HG03139 (cell line): ENCODE measurements at regions not wholly inside any gene's neighbourhood (a gene's known extent, or its start where the extent isn't known, plus 50 kb on each side); places are given as distances from the start of the nearest gene placed in this dataset.
"Not testable (repeated sequence)": the region's sequence is repeated elsewhere in the genome, so short reads cannot be mapped to it uniquely, and the experiment has no call there.

Source experiments
- ATAC-seq: cut with Tn5 transposase; IDR thresholded peaks from one replicate; pipeline ENCODE4 v1.9.1; 2021; ENCODE audit not compliant: unreplicated experiment

DNA sequence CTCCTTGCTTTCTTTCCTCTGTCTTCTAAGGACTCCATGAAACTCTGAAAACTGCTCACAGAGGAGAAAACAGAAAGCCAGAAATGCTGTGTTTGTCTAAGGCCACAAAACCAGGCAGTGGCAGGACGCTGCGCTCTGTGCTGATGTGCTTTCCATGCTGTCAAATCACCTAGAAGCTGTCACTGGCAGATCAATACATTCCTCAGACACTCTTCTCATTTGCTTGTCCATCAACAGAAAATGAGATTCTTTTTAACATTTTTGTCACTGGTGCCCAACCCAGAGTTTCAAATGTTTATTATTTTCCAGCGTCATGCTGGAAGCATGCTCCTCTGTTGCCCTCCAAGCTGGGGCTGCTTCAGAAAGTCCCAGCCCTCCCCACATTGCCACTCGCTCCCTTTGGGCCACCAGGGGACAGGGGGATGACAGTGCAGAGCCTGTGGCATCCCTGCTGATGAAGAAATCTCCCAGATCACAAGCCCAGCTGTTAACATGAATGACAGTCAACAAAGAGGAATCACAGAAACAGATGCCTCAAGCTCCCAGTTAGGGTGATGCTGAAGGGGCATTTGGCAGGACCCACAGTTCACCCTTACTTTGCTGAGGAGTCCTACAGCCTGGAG lies 117.5 kb upstream of the MEIS1 start:
- ATAC-seq, result no peak

DNA sequence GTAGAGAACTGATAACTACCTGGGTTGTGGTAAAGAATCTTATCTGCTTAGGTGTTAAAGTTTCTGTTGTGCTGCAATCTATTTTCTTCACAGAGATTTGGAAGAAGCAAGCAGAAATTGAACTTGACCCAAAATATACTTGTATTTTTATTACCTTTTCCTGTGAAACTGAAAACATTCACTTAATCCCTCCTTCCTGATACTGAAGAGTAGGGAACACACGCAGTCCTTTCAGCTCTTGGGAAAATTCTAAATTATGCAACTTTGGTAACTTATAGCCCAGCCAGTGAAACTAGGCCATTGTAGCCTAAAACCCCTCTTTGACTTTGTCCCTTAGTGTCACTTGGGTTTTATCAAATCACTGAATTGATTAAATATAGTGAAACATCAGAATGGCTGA lies 128.4 kb upstream of the MEIS1 start:
- ATAC-seq, result no peak

DNA sequence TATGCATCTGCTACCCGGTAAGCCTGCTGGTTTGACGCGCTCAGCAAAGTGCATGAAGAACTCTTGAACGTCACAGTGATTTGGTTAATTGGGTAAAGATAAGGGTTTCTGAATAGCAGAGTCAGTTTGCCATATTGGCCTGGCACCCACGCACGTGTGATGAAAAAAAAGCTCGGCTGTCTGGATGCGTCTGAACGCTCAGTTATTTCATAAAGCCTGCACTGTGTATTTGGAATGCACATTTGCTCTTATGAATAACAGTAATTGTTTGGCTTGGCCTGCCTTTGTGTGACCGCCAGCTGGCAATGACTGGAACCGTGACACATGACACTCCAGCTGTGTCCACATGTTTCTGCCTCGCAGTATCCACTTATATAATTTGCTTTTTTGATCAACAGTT lies 129.2 kb upstream of the MEIS1 start:
- ATAC-seq, result no peak

DNA sequence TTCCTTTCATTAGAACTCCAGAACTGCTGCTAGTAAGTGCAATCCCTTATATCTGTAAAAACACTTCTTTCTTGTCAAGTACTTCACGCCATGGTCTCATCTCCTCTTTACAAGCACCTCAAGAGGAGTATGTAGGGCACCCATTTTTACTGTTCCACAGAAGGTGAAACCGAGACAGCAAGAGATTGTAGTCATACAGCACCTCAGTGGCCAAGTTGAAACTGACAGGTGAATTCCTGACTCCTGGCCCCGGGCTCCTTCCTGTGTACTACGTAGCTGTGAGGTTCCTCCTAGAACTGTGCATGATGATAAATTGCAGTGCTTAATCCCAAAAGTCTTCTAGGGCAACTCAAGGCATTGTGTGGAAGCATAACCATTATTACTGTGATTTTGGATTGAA lies 131.5 kb upstream of the MEIS1 start:
- no peak for ATAC-seq

DNA sequence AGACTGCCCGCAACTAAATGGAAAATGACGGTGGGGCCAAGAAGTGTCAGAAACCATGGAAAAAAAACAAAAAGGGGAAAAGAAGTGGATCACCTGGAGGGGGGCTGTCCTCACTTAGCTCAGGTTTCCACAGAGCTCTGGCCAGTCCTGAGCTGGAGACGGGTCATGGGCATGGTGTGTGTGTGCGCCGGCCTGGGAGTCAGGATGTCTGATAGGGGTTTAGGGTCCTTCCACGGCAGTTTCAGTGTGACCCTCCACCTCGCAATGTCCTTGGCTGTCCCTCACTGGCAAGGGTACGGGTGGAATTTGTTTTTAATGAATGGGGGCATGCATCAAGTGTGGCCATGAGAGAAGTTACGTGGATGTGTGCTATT lies 133.2 kb upstream of the MEIS1 start:
- ATAC-seq, result no peak

DNA sequence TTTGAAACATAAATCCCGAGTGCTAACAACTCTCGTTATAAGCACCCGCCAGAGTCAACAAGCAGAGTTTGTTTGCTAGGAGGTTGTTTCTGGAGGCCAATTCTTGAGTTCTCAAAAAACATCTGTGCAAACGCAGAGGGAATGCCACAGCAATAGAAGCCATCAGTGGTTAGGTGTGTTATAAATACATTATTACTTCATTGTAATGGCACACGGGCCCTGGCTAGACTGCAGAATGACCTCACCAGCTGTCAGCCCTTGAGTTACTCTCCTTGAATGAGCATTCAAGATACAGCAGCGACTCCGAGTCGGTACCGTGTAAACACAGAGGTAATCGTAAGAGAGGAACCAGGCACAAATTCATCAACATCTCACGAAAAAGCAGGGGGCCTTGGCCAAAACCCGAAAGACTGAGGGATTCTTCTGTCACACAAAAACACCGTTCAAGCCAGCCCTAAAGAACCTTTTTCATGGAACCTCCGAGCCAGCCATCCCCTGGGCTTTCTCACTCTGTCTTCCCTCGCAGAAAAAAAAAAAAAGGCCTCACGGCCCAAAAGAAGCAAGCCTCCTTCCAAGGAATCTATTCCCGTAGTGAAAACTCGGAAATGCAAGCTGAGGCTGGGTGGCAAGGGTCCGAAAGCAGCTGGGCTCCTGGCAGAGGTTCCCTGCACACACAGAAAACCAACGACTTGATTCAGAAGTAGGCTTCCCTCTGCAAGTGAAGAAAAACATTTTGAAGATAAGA lies 133.7 kb upstream of the MEIS1 start:
- no peak for ATAC-seq

DNA sequence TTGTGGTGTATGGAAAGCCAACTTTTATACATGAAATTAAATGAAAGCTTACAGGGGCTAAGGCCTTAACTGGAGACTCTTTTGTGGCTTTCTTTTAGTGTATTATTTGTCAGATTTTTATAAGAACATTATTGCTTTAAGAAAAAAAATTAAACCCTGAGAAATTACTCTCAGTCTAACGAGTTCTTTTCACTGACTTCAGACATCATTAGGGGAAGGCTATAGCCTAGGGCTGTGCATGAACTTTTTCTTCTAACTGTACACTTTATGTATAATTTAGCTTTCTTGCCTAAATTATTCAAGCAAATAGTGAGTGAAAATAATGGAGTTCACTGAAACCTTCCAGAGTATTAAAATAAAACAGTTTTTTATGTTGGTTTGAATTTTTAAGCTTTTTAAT lies 151.1 kb upstream of the MEIS1 start:
- ATAC-seq, result no peak

DNA sequence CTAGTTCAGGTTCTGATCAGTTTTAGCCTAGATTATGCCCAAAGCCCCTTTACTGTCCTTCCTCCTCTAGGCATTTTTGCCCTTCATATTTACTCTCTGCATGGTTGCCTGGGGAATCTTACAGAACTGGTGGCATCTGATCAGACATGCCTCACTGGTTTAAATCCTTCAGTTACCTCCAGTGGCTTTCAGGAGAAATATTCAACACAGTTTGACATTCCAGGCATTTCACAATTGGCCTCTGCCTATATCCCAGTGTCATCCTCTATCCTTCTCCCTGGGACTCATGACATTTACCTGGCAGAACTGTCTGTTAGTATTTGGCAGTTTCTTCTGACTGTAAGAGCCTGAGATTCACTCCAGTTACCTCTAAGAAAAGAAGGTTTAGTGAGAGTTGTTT lies 152.9 kb upstream of the MEIS1 start:
- no peak for ATAC-seq

DNA sequence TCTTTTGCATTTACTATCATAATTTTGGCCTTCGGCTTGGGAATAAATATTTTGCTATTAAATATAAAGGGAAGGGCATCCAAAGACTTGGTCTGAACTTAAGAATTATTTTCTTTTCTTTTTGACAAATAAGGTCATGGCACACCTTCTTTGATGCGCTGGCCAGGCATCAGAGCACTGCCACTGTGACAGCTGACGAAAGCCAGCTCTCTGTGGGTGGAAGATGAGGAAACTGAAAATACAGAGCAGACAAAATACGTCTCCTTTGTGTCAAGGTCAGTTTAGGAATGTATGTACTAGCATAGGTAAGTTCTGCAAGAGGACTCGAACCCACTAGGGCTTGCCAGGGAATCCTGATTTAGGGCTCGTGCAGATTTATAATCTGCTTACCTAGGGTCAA lies 155.9 kb upstream of the MEIS1 start:
- no peak for ATAC-seq

DNA sequence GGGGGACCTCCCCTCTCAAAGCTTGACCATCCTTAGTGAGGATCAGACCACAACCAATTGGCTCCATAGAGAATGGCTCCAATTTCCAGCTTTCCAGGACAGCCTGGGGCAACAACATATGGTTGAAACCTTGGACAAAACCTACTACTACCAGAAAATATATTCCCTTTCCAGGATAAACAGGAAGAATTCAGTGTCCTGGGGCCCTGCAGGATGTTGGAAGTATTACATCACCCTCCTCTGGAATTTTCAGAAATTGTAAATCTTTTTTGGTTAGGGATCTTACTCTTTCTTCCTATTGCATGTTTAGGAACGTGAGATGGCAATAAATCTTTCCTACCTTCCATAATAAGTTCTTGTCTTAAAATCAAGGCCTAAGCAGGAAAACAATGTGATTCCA lies 158.9 kb upstream of the MEIS1 start:
- ATAC-seq, result no peak

DNA sequence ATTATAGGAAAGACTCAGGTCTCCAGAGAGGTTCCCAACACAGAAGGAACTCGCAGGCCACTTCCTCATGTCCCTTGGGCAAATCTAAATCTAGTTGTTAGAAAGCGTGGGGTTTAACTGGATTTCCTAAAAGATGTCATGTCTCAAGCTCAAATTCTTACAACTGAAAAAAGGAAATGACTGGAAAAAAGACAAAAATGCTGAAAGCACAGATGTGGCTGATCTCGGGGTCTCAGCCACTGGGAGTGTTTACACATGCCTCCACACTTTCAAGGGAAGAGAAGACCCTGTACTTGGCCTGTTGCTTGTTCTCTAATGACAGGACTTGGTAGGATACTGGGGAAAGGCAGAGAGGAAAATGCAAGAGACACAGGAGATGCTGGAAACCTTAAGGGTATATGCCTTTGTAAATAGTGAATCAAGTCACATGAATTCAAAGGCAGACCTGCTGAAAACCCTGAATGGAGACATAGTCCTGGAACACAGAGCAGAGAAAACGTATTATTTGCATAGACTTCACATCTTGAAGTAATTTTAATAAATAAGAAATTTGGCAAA lies 160.9 kb upstream of the MEIS1 start:
- no peak for ATAC-seq

DNA sequence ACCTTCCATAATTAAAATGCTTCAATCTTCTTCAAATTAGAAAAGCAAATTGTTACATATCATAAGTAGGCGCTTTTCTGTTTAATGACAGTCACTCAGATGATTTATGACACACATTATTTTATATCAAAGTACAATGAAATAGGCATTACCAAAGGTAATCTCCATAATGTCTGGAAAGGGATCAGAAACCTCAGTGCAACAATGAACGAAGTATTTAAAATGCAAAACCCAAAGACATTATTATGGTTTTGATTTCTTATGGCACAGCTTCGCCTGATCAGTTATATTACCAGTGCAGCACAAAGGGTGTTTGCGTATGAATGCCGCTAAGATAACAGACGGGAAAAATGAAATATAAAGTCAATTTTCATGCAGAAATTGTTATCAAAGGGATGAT lies 162.2 kb upstream of the MEIS1 start:
- no peak for ATAC-seq

DNA sequence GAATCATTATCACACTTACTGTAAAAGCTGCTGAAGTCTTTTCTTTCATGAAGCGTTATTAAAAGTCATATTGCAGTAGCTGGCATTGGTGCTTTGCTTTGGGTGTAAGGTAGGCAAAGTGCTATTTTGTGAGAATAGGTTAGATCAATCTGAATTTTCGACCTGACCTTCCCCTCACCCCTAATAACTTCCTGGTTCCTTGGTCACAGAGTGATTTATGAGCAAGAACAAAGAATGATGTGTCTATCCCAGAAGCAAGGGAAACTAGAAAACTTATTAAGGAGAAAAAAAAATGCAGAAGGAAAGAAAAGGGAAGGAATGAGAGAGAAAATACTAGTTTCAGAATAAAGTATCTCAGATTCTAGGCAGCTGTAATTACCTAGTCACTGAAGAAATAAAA lies 163.1 kb upstream of the MEIS1 start:
- no peak for ATAC-seq

DNA sequence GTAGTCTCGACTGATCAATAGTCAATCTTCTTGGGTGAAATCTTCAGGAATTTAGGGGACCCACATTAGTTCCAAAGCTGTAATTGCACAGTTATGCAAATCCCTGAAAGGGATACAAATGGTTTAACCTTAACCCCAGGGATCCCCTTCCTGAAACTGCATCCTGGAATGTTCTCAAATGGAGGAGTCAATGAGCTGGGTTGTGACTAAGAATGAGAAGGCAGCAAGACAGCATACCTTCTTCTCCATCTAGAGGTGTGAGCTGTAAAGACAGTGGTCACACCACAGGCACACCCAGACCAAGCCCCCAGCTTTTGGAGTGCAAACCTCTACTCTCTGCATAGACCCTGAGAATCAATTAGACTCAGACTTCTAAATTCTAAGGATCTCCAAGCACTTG lies 164.7 kb upstream of the MEIS1 start:
- no peak for ATAC-seq

DNA sequence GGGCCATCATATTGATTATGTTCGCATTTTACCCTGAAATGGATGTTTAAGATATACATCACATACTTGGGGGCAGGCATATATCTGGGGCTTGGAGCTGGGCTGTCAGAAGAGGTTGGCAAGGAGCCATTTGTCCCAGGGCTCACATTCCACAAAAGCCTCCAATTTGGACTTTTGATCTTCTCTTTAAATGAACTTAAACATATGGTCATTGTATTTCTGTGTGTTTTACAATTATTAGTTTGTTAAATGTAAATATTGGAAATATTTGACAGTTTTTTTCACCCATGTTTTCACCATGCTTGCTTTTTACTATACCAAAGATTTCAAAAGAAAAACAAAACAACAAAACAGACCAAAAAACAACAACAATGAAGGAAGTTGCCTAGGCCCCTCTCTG lies 165.8 kb upstream of the MEIS1 start:
- no peak for ATAC-seq

DNA sequence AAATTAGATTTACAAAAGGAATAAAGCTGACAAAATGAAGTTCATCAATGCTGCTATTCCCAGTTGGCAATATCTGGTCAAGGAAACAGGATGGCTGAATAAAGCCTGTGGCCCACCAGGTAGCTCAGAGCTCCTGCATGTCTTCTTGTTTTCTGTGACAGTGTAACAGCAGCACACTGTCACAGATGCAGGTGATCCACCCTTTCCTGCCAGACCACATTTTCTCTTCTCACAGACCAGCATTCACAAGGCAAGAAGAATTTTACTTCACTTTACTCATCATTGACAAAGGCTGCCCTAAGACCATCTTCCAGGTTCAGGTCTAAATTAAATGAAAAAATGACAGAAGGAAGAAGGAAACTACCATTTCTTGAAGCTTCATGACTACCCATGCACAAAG lies 166.2 kb upstream of the MEIS1 start:
- ATAC-seq, result no peak

DNA sequence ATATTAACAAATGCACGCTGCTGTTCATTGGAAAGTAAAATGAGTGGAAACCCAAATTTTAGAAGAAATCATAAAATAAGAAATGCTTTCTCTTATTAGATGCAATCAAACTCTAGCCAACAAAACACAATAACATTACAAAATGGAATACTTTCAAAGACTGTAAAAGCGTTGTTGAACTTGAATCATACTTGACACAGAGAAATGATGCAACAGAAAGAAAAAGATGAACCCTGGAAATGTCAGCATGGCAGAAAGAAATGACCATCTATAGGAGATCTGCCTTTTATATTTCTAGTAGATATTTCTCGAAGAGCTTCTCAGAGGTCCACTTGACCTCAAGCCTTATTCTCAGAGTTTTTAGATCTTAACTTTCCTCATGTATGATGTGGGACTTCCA lies 170.6 kb upstream of the MEIS1 start:
- no peak for ATAC-seq

DNA sequence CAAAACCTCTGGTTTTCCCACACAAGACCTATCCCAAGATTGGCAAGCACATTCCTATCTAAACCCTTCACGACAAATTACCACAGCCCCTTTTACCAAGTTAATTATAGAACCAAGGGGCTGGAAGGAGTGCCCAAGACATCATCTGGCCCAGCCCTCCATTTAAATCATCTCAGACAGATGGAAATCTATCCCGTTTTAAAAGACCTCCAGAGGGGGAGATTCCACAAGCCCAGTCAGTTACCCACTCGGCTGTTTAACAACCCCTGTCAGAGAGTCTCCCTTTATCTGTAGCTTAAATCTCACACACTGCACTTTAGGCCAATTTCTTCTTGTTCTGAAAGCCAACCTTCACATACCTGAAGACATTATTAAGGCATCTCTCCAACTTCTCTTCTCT lies 179.1 kb upstream of the MEIS1 start:
- no peak for ATAC-seq

DNA sequence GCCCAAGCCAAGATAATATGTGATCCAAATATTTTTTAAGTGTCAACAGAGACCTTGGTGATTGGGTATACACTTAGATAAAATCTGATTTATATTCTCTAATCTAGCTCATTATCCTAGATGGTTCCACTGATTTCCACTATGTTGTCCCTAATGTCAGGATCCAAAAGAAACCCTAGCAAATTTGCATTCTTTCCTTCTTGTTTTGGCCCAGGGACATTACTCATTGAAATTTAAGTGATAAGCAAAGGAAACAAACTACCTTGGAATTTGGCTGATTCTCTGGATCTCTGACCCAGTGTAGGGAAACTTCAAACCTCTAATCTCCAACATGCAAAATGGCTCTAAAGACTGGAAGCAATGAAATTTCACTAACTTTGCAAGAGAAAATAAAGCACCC lies 179.8 kb upstream of the MEIS1 start:
- ATAC-seq, result no peak

DNA sequence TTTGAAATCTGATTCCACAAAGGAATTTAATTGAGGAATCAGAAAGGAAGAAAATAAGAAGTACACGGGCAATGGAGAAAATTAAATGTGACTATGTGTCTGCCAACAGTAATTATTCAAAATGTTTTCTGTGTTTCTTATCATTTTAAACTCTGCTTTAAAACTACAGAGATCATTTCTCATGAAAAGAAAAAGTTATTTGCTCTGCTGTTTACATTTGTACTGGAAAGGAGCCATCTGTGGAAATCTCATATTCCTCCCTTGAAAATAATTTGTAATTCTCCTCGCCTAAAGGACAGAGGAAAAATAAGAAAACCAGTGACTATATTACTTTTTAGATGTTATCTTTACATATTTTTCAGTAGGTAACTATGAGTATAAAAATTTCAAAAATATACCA lies 181.9 kb upstream of the MEIS1 start:
- no peak for ATAC-seq

DNA sequence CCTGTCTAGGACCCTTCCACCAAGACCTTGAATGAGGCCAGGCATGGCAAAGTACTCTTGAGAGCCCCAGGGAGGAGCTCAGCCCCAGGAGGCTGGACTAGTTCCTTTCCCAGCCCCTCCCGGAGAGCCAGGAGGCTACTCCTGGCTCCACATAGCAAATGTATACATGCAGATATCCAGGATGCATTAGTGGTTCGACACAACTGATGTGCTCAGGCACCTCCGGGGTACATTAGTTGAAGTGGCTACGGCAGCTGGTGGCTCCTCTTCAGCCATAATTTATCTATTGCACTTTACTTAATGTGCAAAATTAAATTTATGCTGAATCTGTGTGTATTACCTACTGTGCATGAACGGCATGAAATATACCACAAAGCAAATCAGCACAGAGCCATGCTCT lies 182.8 kb upstream of the MEIS1 start:
- no peak for ATAC-seq

DNA sequence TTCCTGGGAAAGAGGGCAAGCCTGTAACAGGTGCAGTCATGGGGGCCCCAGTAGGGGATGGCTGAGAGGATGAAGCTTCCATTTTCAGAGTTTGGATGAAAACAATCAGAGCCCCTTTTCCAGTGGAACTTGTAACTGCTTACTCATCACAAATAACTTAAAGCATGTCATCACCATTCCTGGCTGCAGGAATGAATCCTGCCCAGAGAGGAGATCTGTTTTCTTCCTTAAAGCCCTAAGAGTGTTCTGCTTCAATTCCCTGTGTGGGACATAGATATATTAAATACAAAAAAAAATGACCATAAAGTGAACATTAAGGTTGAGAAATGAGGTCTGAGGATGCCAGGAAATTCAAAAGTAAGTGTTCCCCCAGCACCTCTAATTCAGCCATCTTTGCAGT lies 183.4 kb upstream of the MEIS1 start:
- ATAC-seq, result no peak

DNA sequence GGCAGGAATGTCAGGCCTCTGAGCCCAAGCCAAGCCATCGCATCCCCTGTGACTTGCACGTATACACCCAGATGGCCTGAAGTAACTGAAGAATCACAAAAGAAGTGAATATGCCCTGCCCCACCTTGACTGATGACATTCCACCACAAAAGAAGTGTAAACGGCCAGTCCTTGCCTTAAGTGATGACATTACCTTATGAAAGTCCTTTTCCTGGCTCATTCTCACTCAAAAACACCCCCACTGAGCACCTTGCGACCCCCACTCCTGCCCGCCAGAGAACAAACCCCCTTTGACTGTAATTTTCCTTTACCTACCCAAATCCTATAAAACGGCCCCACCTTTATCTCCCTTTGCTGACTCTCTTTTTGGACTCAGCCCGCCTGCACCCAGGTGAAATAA lies 185.8 kb upstream of the MEIS1 start:
- ATAC-seq, result not testable (repeated sequence)
